ENCODE measurements at regions not wholly inside any gene's neighbourhood (a gene's known extent, or its start where the extent isn't known, plus 50 kb on each side); places are given as distances from the start of the nearest gene placed in this dataset.

DNA sequence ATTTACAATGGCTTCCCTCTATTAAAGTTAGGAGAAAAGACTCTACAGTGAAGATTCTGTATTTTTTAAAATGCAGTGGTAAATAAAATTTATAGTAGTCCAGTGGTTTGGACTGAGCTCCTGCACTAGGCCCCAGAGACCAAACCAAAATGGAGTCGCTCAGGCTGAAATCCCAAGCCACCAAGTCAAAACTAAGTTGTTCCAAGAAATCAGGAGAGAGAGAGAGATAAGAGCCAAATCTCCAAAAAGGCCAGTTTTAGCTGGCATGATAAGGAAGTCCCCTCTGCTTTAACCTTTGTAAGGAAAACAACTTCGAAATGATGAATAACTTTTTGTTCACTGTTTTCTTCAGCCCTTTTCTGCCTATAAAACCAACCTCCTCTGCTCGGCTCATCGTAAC lies 265.9 kb upstream of the KLF14 start:
- DNase-seq, result no peak

GRCh38 chr7:131000389-131000788 lies 266.4 kb upstream of the KLF14 start:
- no peak for DNase-seq

DNA sequence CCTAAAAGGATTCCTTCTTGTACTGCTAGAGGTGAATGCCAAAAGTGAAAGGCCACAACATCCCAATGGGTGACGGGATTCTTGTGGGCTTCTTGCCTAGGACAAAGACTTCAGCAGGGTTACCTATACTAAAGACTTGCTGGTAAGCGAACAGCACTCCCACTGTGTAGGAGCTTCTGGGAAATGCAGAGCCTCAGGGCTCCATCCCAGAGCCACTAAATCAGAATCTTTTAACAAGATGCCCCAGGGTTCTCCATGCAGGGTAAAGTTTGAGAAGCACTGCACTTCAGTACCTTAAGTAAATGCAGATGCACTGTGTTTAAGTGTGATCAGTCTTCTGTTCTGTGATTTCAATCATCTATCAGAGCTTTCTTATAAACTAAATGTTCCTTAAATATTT lies 266.9 kb upstream of the KLF14 start:
- no peak for DNase-seq

DNA sequence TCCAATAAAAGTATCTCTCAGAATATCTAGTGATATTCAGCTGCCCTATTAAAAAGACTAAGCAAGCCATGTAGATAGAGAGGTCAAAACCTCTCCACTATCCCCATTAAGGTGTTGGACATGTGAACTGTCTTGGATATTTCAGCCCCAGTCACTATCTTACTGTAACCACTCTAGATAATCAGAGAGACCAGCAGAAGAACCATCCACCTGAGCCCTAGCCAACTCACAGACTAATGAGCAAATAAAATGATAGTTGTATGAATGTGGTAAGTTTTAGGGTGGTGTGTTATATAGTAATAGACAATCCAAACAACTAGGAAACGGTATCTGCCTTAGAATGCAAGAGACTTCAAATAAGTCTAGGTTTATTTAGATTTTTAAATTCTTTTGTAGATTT lies 268.6 kb upstream of the KLF14 start:
- DNase-seq, result no peak

GRCh38 chr7:131003634-131004033 lies 269.6 kb upstream of the KLF14 start:
- DNase-seq, result no peak

DNA sequence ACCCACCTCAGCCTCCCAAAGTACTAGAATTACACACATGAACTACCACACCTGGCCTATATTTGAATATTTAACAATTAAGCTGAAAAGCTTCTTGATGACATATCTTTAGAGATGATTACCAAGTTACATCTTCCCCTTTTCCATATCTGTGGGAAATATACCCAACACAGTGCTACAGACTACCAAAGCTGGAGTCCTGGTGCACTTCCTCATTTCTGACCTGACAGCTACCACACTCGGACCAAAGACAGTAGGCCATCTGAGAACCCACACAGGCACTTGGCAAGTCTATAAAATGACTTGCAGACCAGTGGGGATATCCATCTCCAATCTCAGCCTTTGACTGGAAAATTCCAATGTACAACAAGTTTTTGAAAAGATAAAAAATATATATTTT lies 270.4 kb upstream of the KLF14 start:
- no peak for DNase-seq

GRCh38 chr7:131007439-131008330 lies 273.7 kb upstream of the KLF14 start:
- DNase-seq, result peak; percentile 80

DNA sequence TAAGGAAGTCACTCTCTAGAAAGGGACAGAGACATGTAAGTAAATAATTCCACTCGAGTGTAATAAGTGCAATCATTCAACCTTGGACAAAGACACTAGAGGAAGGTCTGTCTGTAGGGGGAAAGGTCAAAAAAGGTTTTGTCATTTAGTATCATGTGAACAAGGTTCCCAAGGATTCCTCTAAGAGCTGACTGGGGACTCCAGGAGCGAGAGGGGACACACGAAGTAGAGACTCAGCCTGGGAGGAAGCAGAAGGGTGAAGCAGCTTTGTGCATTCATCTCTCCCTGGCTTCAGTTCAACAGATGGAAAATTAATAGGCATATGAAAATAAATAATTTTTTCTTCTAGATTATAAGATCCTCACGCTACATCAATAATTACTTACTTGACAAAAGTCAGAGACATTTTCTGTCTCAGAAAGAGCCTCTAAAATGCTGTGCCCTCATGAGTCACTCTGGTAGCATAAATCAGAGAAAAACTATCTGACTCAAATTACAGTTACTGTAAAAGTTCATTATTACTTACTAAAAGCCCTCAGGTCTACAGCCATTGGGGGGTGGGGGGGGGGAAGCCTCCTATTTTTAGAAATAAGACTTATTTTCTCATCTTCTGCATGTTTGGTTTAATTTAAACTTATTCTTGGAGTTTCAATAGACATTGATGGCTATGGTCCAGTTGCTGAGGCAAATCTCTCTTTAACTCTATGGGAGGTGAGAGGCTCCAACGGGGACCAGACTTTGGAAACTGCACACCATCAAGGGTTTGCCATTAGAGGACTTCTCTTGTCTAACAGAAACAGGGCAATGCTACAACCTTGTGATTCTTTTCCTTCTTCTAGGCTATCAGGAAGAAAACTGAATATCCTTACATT lies 275.1 kb upstream of the KLF14 start:
- DNase-seq, result peak; percentile 72

DNA sequence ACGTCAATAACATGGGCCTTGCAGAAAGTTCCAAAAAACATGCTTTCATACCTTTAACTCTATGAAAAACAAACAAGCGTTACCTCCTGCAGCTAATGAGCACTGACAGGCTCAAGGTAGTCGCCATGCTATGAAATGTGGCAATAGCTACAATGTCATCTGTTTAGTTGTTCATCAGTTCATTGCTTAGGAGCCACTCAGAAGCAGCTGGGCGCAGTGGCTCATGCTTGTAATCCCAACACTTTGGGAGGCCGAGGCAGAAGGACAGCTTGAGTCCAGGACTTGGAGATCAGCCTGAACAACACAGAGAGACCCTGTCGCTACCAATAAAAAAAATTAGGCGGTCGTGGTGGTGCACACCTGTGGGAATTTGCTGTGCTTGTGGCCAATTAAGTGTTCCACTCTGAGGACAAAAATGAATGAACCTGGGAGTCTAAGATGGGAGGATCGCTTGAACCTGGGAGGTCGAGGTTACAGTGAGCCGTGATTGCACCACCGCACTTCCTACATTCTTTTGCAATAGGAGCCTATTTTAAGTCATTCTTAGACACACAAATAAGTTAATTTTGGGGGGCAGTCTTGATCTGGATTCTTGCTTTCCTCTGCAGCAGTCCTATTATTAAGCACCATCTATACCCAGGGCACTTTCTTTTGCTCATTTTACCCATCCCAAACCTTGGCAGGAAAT lies 276.2 kb upstream of the KLF14 start:
- no peak for DNase-seq

DNA sequence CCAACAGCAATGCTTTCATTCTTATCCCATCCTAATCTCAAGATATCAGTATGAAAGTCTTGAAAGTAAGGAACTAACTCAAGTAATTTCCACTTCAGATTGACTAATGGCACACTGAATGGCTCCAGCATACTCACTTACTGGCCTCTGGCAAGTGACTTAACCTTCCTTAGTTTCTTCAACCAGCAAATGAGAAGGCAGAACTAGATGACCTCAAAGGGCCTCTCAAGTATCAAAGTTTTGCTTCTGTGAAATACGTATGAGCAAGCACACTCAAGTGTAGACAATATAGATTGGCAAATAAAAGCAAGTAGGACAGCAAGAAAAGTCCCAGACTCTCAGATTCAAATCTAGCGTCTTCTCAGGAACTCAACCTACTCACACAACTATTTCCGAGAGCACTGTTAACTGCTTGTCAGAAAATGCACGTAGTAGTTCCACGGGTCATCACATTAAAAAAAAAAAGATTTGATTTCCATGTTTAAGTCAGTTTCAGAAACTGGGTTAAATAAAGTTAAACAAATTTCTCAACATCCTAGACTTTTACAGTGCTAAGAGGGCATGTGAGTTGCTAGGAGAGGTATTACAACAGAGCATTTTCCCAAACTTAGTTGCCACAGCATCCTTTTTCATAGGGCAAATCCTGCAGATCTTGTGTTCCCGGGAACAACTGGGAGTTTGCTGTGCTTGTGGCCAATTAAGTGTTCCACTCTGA lies 276.9 kb upstream of the KLF14 start:
- peak; percentile 82 for DNase-seq

GRCh38 chr7:131011432-131011742 lies 277.4 kb upstream of the KLF14 start:
- DNase-seq, result peak; percentile 63

DNA sequence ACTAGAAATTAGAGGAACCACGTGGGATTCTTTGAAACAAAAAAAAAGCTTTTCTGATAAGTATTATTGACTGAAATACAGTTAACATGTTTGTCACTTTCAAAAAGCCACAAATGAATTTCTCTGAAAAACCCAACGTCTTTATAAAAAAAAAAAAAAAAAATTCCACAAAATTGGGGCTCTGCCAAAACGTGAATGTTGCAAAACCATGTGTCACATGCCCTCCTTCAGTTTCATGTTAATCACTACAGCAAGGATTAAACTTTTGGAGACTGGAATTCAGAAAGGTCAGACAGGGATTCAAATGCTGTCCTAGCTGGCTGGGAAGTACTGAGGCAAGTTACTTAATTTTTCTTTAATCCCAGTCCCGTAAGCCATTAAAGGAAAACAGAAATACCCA lies 278.0 kb upstream of the KLF14 start:
- DNase-seq, result peak; percentile 45

GRCh38 chr7:131012477-131013031 lies 278.5 kb upstream of the KLF14 start:
- DNase-seq, result no peak

DNA sequence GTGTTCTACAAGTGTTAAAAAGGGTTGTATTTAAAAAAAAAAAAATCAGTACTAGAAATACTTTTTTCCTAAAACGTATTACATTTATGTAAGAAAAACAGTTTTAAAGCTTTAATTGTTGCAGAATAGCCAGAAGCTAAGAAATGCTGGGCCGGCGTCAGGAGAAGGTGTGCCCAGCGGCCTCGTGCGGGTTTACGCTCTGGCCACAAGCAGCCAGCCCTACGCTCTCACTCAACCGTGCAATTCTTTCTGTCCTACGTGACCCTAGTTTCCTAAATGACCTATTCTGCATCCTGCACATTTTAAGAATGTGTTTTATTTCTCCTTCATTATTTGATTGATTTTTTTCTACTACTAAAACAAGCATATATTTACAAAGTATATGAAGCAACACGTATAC lies 279.7 kb upstream of the KLF14 start:
- DNase-seq, result no peak

GRCh38 chr7:131014906-131015656 lies 281.1 kb upstream of the KLF14 start:
- DNase-seq, result no peak

DNA sequence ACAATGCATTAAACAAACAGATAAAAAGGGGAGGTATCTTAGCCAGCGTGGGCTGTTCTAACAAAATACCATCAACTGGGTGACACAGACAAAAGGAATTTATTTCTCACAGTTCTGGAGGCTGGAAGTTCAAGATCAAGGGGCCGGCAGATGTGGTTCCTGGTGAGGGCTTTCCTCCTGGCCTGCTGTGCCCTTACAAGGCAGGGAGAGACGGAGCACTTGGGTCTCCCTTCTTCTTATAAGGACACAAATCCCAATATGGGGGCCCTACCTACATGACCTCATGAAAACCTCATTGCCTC lies 281.6 kb upstream of the KLF14 start:
- no peak for DNase-seq

GRCh38 chr7:131016230-131016629 lies 282.2 kb upstream of the KLF14 start:
- DNase-seq, result no peak

DNA sequence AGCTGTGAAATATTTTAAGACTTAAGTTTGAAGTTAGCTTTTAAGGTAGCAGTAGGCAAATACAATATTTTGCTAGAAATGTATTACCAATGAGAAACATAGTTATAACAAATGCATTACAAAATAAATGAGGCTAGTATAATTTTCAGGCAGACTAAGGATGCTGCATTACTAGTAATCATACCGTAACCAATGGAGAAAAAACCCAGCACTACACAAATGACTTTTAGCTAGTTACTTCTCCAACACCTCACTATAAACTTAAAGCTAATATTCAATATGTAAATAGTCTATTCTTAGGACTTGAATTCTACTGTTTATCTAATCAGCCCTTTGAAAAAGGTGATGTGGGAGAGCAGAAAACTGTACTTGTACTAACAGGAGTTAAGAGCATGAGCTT lies 285.3 kb upstream of the KLF14 start:
- DNase-seq, result no peak

DNA sequence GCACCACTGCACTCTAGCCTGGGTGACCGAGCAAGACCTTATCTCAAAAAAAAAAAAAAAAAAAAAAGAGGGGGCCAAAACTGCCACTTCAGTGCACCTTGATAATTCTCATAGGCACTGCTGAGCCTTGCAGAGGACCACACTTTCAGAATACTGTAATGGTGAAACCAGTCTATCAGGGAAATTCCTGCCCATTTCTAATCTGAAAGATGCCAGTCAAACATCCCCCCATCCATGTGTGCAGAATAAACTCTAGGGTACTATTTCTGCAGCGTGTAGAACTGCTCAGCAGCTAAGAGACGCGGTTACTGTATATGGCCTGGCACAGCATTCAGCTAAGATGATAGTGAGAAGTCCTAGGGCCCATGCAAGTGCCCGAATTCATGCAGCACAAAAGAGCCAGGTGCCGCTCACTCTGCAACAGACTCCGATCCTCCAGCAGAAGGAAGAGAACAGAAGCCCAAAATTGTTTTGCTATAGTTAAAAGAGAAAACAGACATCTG lies 286.8 kb upstream of the KLF14 start:
- DNase-seq, result peak; percentile 58

GRCh38 chr7:131021460-131021859 lies 287.5 kb upstream of the KLF14 start:
- DNase-seq, result peak; percentile 60

GRCh38 chr7:131021902-131022301 lies 287.9 kb upstream of the KLF14 start:
- DNase-seq, result no peak
